OCI-LY3 (cell line): ENCODE measurements at regions not wholly inside any gene's neighbourhood (a gene's known extent, or its start where the extent isn't known, plus 50 kb on each side); places are given as distances from the start of the nearest gene placed in this dataset.
"Not testable (repeated sequence)": the region's sequence is repeated elsewhere in the genome, so short reads cannot be mapped to it uniquely, and the experiment has no call there.

ENCODE experiments used
- EZH2phosphoT487 ChIP-seq: fragments of 200-600 bp; shearing (Covaris generic); IDR thresholded peaks from 2 replicates; pipeline ENCODE4 v1.6.1; 2018; ENCODE audit warnings: antibody characterized with exemption, mixed run types, low read depth
- TF ChIP-seq, protein P1 (sequence below): fragments of 200-600, 300-600 bp; sonication (generic); IDR thresholded peaks from 2 replicates; pipeline ENCODE4 v1.5.1; 2014; ENCODE audit warnings: antibody characterized with exemption, low read length, low read depth

DNA sequence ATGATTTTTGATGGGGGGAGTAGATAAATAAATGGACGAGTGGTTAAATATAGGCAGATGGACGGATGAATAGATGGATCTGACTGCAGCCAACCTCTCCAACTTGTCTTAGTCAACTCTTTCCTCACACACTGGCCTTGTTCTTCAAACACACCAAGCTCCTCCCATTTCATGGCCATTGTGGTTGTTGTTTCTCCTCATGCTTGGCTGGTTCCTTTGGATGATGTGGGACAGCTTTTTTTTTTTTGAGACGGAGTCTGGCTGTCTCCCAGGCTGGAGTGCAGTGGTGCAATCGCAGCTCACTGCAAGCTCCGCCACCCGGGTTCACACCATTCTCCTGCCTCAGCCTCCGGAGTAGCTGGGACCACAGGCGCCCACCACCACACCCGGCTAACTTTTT, 155.2 kb downstream of the ZNF281 start:
- TF ChIP-seq, protein P1, sequence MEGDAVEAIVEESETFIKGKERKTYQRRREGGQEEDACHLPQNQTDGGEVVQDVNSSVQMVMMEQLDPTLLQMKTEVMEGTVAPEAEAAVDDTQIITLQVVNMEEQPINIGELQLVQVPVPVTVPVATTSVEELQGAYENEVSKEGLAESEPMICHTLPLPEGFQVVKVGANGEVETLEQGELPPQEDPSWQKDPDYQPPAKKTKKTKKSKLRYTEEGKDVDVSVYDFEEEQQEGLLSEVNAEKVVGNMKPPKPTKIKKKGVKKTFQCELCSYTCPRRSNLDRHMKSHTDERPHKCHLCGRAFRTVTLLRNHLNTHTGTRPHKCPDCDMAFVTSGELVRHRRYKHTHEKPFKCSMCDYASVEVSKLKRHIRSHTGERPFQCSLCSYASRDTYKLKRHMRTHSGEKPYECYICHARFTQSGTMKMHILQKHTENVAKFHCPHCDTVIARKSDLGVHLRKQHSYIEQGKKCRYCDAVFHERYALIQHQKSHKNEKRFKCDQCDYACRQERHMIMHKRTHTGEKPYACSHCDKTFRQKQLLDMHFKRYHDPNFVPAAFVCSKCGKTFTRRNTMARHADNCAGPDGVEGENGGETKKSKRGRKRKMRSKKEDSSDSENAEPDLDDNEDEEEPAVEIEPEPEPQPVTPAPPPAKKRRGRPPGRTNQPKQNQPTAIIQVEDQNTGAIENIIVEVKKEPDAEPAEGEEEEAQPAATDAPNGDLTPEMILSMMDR, result not testable (repeated sequence)
- TF ChIP-seq EZH2phosphoT487, result not testable (repeated sequence)
